Left cardiac atrium (tissue), 4 donors: ENCODE measurements at regions not wholly inside any gene's neighbourhood (a gene's known extent, or its start where the extent isn't known, plus 50 kb on each side); places are given as distances from the start of the nearest gene placed in this dataset.

Experiments
- ATAC-seq, 2 donors: fragments of 200-7000 bp; cut with Tn5 transposase; one replicate each; pipeline ENCODE4 v1.9.1; 2020; ENCODE audit warnings: mild to moderate bottlenecking in 2 of 2, moderate library complexity in 2 of 2
- DNase-seq: peaks from one replicate; pipeline ENCODE4 v3.0.0-alpha.2; 2020
- intact Hi-C, 2 donors: fragments of 100-400 bp; cut with DNase I; formaldehyde crosslinking; loops; one replicate each; pipeline versions ENCODE4 v1.14.1 to v1.15.1; 2022 to 2023
- donor health status: DM: no; HTN: yes; CAD: no.
- donor health status: DM: no; HTN: yes; CAD: no; lungs with severe emphysema.
- donor health status: DM: yes; HTN: yes; CAD: no.
- donor health status: Dilated cardiomyopathy.

DNA sequence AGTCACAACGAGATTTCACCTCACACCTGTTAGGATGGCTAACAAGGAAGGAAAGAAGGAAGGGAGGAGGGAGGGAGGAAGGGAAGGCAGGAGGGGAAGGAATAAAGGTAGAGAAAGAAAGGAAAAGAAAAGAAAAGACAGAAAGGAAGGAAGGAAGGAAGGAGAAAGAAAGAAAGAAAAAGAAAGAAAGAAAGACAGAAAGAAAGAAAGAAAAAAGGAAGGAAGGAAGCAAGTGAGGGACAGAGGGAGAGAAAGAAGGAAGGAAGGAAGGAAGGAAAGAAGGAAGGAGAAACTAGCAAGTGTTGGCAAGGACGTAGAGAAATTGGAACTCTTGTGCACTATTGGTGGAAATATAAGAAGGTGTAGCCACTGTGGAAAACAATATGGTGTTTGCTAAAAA is 52.2 kb downstream of the CCDC185 start:
- intact Hi-C loops: no loop called here
- ATAC-seq: no peak
- DNase-seq: no peak

DNA sequence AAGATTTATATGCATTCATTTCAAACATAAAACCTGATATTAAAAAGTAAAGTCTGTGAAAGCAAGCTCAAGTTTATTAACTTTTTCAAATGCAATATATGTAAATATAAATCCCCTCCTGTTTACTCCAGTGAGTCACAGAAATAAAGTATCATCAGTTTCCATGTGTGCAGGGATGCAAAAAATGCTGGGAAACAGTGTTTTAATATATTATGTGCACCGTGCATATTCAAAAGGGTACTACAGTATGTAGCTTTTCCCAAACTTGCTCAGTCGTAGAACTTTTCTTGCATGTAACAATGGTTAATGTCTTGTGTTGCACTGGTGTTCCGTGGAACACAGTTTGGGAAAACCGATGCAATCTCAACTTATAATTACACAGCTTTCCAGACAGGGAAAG is 60.7 kb downstream of the CCDC185 start:
- DNase-seq (no peak), ATAC-seq (no peak)
- intact Hi-C loops: no loop called here

DNA sequence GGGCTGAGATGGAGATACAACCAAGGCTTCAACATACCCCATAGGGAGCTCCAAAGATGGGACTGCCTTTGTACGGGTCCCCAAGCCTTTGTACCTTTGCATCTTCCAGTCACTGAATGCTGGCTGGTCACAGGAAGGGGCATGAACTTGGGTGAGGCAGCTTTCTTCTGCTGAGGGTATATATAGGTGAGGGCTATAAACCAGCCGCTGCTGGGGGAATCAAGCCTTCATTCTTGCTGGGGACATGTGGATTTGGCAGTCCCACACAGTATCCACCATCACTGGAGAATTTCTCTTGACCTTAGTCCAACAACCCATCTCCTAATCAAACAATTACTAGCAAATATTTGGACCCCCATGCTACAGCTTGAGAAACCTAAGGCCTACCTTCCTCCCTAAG is 61.7 kb downstream of the CCDC185 start:
- no peak for DNase-seq

DNA sequence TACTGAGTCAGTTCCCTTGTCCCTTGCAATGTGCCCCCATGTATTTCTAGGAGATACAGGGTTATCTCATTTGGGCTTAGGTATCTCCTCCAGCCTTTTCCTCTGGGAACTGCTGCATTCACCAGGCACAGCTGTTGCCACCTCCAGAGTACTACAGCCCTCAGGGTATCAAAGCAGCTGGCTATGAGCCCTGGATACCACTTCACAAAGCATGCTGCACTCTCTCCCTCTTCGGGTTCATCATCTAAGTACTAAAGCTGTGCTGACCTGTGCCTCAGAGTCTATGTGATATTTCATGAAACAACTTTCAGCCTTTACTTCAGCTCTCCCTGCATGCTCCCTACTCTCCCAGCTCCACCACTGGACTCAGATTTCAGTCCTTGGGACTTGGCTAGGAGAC is 62.3 kb downstream of the CCDC185 start:
- no peak for DNase-seq
- ATAC-seq: peak; percentile 26 to 55
- intact Hi-C loops: no loop called here

More for the DNA sequence above, 61.7 kb downstream of the CCDC185 start:
- ATAC-seq: no peak
- intact Hi-C loops: no loop called here

DNA sequence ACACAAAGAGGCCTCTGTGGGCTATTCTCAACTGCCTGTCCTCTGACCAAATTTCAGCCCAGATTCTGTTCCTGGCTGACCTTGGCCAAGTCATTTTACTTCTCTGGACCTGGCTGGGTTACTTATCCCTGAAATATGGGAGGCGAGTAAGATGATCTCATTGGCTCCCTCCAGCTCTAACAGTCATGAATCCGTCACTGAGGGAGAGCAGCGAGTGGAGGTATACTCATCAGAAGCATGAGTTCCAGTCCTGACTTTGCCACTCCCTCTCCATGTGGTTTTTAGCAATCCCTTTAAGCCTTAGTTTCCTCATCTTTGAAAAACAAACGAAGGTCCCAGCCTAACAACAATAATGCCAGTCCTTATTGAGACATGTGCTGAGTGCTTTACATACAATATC is 63.5 kb downstream of the CCDC185 start:
- intact Hi-C loops: no loop called here
- DNase-seq (no peak), ATAC-seq (no peak)

DNA sequence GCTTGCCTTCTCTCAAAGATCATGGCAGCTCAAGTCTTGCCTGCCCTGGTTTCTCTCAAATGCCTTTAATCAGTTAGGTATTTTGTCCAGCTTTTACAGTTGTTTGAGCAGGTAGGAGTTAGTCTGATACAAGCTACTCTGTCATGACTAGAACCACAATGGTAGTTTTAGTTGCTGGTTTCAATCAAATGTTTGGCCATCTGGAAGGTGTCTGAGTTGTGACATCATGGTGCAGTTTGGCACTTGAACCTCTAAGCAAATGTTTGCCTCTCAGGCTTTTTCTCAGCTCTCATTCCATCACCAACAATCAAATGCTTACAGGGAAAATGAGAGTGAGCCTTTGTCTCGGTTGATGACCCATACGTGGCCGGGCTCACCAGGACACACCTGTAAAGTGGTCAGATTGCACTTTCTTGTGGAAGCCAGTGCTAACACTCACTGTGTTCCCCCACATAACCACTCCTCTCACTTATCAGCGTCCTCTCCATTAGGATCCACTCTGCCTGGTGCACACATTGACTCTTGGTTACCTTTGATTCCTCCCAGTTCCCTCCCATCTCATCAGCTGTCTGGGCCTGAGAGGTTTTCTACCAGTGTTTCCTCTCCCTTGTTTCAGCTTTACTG is 67.5 kb downstream of the CCDC185 start:
- ATAC-seq: no peak

DNA sequence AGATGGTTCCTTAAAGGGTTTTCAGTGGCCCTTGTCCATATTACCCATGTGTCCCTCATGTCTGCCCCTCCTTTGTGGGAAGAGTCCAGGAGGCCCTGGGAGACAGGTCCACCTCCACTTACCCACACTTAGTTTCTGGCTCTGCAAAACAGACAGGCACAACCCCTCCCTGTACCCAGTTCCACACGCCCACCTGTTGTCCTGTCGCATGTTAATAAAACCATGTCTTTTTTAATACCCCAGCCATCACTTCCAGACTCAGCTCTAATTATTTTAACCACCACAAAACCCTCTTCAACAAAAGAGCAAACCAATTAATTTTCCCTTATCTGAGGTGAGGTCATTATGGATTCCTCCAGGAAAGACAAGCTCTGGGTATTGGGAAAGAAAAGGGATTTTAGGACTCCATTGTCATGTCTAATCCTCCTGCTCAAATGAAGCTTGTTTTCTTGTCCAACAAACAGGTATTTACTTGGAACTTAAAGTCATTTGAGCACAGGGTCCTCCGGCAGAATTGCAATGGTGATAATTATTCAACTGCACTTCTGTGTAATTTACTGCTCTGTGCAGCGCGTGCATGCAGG is 68.9 kb downstream of the CCDC185 start:
- intact Hi-C loops: no loop called here
- ATAC-seq (no peak), DNase-seq (no peak)

More for the DNA sequence above, 67.5 kb downstream of the CCDC185 start:
- no peak for DNase-seq
- intact Hi-C loops: no loop called here

DNA sequence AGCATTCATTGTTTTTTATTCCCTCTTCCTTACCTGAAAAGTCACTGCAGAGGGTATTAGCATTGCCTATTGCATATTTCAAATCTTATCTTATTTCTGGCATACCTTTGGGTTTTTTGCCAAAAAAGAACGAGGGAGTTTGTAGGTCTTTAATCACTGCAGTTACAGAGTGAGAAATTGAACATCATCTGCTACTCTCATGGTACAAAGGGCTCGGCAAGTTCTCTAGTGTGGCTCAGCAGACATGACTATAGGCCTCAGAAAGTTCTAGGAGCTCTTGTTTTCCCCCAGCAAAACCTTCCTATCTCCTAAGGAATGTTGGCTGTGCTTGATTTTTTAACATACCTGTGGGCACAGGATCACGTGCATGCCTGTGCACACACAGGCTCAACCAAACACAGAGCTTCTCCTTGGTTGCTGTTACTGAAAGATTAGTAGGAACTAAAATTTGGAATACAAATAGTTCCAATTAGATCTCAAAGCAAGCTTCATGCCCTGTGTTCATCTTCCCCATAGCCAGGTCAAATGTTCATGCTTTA is 69.7 kb downstream of the CCDC185 start:
- DNase-seq (no peak), ATAC-seq (no peak)
- intact Hi-C loops: no loop called here

DNA sequence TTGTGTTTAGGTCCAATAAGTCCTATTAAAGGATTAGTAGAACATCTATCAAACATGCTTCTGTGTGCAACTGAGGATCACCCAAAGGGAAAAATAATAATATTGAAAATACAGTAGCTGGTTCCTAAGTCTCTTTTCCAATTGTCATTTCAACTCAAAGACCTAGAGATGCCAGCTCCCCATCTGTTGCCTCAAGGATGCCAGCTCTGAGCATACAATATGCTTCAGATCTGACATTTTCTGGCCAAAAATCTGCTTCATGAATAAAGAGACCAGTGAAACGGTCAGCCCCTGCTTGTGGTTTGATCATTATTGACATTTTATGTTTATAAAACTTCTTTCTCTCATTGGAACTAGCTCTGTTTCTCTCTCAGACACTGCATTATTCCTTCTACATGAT is 72.9 kb downstream of the CCDC185 start:
- no peak for DNase-seq
- ATAC-seq: no peak
- intact Hi-C loops: no loop called here

DNA sequence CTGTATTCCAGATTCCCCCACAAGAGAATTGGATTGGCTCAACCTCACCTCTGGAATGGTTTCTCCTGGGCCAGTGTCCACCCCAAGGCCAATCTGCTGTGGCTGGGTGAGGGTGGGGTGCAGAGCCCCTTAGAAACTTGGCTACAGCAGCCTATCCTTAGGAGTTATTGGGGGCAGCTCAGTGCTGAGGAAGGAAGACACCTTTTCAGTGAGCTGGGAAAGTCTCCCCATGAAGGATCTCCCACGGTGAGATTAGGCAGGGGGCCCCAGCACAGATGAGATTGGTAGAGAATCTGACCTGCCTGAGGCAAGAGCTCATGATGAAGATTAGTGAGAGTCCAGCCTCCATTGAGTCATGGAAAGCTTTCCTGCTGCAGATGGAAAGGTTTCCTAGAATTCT is 78.4 kb downstream of the CCDC185 start:
- intact Hi-C loops: no loop called here
- no peak for DNase-seq
- ATAC-seq: no peak

DNA sequence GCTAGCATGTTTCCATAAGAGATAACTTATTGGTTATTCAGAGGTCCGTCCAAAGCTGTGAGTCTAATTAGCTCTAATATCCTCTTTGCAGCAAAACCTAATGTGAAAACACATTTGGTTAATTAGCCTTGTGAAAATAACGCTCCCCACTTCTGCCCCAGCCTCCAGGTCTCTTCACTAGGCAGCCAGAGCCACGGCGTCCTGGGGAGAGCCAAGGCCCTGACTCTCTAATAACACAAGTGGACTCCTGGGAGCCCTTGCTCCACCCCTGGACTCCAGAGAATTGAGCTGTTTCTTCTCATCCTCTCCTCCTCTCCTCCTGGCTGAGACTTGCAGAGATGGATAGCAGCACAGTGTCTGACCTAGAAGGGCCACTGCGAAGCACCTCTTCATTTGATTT is 78.8 kb downstream of the CCDC185 start:
- ATAC-seq (no peak), DNase-seq (no peak)
- intact Hi-C loops: no loop called here

DNA sequence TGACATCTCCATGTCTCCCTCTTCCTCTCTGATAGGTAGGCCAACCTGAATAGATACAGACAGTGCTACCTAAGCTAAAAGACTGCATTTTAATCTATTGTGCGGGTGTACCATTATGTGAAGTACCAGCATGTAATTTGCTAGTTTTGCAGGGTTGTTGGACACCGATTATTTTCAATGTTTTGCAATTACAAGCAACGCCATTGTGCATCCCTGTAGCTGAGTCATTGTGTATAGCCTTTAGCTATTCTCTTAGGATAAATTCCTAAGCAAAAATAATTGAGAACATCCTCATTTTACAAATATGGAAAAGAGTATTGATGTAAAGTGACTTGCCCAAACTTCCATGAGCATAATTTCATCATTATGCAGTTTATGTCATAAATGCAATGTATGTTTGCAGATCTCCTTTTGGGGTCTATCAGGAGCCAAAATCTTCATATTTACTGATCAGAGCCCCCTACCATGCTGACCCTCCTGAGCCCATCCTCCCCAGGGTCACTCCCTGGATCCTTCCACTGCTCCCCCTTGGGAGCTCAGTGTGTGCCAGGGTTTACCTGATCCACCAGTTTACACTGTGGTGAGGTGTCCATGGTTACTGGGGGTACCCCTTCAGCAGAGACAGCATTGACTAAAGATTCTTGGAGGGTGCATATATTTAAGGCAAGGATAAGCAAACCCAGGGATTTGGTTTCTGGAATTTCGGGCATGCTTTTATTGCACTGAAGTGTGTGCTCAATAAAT is 80.6 kb downstream of the CCDC185 start:
- intact Hi-C loops: no loop called here
- ATAC-seq (no peak), DNase-seq (no peak)

DNA sequence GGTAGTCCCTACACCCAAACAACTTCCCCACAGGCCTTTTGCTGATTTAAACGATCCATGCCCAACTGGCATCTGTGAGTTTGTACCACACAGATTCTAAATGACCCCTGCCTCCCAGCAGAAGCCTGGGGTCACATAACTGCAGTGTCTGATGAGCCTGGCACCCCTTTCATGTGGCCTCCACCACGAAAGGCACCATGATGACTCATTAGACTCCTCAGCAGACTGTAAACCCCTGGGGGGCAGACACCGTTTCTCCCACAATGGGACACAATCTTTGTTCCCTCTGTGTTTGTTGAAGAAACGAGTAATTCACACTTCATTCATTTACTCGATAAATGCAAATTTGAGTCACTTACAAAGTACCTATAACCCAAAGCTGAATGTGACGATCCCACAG is 81.6 kb downstream of the CCDC185 start:
- ATAC-seq (no peak), DNase-seq (no peak)
- intact Hi-C loops: no loop called here

DNA sequence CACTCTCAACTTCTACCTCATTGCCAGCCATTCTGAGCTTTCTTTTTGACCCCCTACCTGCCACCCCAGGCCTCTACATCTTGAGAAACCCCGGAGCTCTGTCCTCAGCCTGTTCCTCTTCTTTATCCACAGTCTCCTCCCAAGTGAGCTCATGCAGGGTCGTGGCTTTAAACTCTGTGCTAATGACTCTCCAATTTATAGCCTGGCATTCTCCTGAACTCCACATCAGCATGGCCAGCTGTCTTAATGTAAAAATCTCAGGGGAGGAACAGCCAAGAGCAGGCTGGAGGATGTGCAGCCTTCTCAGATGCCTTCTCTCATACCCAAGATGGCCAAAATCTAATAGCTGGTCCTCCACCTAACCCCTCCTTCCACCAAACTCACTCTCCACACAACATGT is 84.2 kb downstream of the CCDC185 start:
- no peak for DNase-seq
- no peak for ATAC-seq
- intact Hi-C loops: no loop called here

DNA sequence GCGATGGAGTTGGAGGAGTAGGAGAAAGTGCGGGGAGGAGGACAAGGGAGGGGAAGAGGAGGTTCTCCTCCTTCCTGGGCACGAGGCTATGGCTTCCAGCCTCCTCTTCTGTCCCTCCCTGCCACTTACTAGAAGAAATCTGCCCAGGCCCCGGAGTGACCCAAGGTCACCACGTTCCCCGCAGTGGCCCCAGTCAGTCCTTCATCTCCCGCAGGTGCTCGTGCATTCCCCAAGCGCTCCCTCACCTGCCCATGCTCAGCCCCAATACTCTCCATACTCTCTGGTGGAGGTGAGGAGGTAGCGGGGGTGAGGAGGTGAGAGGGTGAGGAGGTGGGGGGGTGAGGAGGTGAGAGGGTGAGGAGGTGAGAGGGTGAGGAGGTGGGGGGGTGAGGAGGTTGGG is 85.4 kb downstream of the CCDC185 start:
- no peak for DNase-seq
- intact Hi-C loops: no loop called here
- ATAC-seq: no peak

DNA sequence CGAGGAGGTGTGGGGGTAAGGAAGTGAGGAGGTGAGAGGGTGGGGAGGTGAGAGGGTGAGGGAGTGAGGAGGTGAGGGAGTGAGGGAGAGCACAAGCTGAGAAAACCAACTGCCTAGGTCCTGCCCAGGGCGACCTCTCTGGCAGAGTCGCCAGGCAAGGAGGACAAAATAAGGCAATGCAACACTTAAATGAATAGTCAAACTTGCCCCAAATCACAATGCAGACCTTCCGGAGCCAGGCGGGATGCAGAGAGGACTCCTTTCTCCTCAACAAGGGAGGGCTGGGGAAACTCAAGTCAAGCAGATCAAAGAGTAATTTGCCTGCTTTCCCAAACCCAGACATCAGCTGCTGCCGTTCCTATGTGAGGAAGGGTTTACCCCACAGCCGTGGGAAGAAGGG is 86.0 kb downstream of the CCDC185 start:
- ATAC-seq (no peak), DNase-seq (no peak)
- intact Hi-C loops: no loop called here

DNA sequence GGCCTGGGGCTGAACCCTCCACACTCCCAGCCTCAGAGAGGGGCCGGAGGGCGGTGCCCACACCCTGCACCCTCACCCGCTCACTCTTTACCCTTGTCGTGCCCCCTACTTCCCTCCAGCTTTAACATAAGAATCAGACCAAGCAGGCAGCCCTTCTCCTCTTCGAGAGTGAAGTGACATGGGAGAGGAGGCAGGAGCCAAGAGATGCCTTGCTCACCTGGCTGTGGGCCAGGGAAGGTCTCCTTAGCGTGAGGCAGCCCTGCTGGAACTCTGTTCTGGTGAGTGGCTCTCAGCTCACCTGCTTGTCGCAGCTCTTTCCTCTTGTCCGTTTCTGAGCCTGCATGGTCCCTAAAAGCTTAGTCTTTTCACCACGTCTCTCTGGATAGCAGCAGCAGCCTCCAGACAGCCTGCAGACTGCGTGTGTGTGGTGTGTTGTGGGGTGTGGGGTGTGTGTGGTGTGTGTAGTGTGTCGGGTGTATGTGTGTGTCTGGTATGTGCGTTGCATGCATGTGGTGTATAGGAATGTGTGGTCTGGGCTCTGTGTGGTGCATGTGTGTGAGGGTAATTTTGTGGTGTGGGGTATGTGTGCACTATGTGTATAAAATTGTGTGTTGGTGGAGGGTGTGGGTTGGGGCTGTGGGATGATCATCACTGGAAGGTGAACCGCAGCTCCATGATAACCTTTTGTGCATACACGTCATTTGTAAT is 86.7 kb downstream of the CCDC185 start:
- DNase-seq: no peak
- intact Hi-C loops: no loop called here

DNA sequence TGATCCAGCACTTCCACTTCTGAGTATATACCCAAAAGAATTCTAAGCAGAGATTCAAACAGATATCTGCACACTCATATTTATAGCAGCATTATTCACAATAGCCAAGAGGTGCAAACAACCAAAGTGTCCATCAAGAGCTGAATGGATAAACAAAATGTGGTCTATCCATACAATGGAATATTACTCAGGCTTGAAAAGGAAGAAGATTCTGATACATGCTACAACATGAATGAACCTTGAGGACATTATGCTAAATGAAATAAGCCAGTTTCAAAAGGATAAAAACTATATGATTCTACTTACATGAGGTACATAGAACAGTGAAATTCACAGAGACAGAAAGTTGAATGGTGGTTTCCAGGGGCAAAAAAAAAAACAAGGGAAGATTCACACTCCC is 88.9 kb downstream of the CCDC185 start:
- DNase-seq: no peak
- no peak for ATAC-seq
- intact Hi-C loops: no loop called here

More for the DNA sequence above, 86.7 kb downstream of the CCDC185 start:
- no peak for ATAC-seq

DNA sequence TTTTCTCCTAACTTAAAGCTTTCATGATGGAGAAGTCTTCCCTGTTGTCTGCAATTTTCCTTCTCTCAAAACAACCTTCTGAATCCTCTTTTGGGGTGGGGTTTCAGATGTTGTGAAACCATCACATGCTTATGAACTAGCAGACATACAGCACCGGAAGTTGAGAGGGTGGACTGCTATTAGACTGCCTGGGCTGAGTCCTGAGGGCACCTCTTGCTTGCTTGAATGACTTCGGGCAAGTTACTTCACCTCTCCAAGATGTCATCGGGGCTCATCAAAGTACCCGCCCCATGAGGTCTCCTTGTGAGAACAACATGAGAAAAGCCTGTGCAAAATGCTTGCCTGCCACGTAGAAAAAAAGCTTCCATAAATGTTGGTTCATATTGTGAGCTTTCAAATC is 89.6 kb downstream of the CCDC185 start:
- intact Hi-C loops: no loop called here
- ATAC-seq (no peak), DNase-seq (no peak)

DNA sequence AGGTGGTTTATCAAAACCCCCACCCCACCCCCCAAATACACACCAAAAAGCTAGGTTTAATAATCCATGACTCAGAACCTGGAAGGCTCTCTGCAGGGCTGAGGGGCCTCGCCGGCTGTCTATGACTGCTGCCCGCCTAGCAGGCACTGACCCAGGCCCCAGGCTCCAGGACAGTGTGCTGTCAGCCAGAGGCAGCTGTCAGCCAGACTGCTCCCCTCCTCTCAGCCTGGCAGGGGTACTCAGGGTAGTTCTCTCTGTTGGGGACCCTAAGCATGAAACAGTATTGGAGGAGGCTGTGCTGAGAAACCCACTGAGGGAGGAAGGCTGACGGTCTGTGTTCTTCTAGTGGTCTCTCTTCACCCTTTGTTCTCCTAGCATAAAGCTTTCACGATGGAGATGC is 90.3 kb downstream of the CCDC185 start:
- DNase-seq (no peak), ATAC-seq (no peak)
- intact Hi-C loops: no loop called here
